ENCODE measurements at regions not wholly inside any gene's neighbourhood (a gene's known extent, or its start where the extent isn't known, plus 50 kb on each side); places are given as distances from the start of the nearest gene placed in this dataset.
"Not testable (repeated sequence)": the region's sequence is repeated elsewhere in the genome, so short reads cannot be mapped to it uniquely, and the experiment has no call there.

DNA sequence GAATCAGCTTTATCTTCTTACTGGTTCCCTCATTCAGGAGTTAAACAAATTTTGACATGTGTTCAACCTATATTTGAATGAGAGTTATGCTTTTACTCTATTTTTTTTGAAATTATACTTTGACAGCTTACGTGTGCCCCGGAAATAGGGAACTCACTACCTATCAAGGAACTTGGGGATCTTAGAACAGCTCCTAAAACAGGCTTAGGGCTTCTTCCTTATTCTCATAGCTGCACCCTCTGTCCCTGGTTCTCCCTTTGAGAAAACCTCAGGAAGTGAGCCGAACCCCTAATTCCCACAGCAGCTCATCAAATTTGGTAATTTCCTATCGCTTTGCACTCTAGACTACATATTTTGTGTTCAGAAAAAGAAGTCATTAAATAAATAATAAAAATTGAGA lies 81.2 kb upstream of the RUNX3 start:
- Histone ChIP-seq H3K4me1 (ENCODE audit: insufficient read depth, poor library complexity, severe bottlenecking) (no peaks in the 10 kb centered on the region), H3K27me3 (ENCODE audit: insufficient read depth, poor library complexity, severe bottlenecking) (no peaks in the 10 kb centered on the region), H3K4me3 (ENCODE audit: severe bottlenecking) (no peak overlapping the region), H3K27ac (ENCODE audit: poor library complexity, severe bottlenecking) (no peak overlapping the region), H3K36me3 (ENCODE audit: low read depth) (no peaks in the 10 kb centered on the region), H3K9me3 (ENCODE audit: severe bottlenecking) (no peaks in the 10 kb centered on the region)
- TF ChIP-seq, protein P1, sequence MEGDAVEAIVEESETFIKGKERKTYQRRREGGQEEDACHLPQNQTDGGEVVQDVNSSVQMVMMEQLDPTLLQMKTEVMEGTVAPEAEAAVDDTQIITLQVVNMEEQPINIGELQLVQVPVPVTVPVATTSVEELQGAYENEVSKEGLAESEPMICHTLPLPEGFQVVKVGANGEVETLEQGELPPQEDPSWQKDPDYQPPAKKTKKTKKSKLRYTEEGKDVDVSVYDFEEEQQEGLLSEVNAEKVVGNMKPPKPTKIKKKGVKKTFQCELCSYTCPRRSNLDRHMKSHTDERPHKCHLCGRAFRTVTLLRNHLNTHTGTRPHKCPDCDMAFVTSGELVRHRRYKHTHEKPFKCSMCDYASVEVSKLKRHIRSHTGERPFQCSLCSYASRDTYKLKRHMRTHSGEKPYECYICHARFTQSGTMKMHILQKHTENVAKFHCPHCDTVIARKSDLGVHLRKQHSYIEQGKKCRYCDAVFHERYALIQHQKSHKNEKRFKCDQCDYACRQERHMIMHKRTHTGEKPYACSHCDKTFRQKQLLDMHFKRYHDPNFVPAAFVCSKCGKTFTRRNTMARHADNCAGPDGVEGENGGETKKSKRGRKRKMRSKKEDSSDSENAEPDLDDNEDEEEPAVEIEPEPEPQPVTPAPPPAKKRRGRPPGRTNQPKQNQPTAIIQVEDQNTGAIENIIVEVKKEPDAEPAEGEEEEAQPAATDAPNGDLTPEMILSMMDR (IDR thresholded peaks at IDR 0.05; ENCODE audit: poor library complexity, severe bottlenecking): no peak
- DNase-seq (ENCODE audit: low spot score) (no peak), ATAC-seq (ENCODE audit: low read depth) (no peak)

DNA sequence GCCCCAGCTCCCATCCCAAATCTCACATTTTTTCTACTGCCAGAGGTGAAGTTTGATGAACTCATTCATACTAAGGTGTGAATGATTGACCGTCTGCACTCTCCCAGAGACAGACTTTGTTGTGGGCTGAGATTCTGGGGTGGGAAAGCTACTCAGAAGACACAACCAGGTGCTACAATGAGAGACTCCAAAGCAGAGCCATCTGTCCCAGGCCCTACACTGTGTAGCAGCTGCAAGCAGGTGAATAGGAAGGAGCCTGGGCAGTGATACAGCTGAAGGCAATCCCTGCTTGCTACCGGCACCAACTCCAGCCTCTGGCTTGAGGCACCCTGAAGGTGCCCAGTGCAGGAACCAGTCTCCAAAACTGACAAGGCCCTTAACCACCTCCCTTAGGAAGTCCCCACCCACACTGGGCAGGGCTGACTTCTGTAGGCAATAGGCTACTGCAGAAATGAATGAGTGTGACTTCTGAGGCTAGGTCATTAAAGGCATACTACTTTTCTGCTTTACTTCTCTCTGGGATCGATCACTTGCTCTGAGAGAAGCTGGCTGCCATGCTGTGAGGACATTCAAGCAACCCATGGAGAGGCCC lies 79.7 kb upstream of the RUNX3 start:
- H3K4me1 ChIP-seq (ENCODE audit: insufficient read depth, poor library complexity, severe bottlenecking): no peaks in the 10 kb centered on the region
- TF ChIP-seq, protein P1 (IDR thresholded peaks at IDR 0.05; ENCODE audit: poor library complexity, severe bottlenecking): no peak
- DNase-seq (ENCODE audit: low spot score) (no peak), ATAC-seq (ENCODE audit: low read depth) (no peak)
- H3K36me3 ChIP-seq (ENCODE audit: low read depth): no peaks in the 10 kb centered on the region
- H3K9me3 ChIP-seq (ENCODE audit: severe bottlenecking): no peaks in the 10 kb centered on the region
- H3K4me3 ChIP-seq (ENCODE audit: severe bottlenecking): no peak overlapping the region
- H3K27me3 ChIP-seq (ENCODE audit: insufficient read depth, poor library complexity, severe bottlenecking): no peaks in the 10 kb centered on the region
- no peak overlapping the region for H3K27ac ChIP-seq (ENCODE audit: poor library complexity, severe bottlenecking)

DNA sequence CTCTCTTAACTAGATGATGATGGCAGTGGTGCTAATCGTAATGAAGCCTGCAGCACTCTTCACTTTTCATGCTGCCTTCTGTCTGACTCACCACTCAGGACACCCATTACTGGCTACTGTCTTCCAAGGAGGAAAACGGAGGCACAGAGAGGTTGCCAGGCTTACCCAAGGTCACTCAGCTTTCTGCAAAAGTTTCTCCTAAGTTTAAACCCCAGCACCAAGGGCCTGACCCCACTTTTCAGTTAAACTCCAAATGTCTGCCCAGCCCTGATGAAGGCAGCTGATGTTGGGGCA lies 78.1 kb upstream of the RUNX3 start:
- H3K4me3 ChIP-seq (ENCODE audit: severe bottlenecking): no peak overlapping the region
- H3K36me3 ChIP-seq (ENCODE audit: low read depth): no peaks in the 10 kb centered on the region
- DNase-seq (ENCODE audit: low spot score): no peak
- TF ChIP-seq, protein P1 (IDR thresholded peaks at IDR 0.05; ENCODE audit: poor library complexity, severe bottlenecking): no peak
- no peaks in the 10 kb centered on the region for H3K4me1 ChIP-seq (ENCODE audit: insufficient read depth, poor library complexity, severe bottlenecking)
- H3K27ac ChIP-seq (ENCODE audit: poor library complexity, severe bottlenecking): no peak overlapping the region
- H3K27me3 ChIP-seq (ENCODE audit: insufficient read depth, poor library complexity, severe bottlenecking): no peaks in the 10 kb centered on the region
- H3K9me3 ChIP-seq (ENCODE audit: severe bottlenecking): no peaks in the 10 kb centered on the region
- ATAC-seq (ENCODE audit: low read depth): no peak

DNA sequence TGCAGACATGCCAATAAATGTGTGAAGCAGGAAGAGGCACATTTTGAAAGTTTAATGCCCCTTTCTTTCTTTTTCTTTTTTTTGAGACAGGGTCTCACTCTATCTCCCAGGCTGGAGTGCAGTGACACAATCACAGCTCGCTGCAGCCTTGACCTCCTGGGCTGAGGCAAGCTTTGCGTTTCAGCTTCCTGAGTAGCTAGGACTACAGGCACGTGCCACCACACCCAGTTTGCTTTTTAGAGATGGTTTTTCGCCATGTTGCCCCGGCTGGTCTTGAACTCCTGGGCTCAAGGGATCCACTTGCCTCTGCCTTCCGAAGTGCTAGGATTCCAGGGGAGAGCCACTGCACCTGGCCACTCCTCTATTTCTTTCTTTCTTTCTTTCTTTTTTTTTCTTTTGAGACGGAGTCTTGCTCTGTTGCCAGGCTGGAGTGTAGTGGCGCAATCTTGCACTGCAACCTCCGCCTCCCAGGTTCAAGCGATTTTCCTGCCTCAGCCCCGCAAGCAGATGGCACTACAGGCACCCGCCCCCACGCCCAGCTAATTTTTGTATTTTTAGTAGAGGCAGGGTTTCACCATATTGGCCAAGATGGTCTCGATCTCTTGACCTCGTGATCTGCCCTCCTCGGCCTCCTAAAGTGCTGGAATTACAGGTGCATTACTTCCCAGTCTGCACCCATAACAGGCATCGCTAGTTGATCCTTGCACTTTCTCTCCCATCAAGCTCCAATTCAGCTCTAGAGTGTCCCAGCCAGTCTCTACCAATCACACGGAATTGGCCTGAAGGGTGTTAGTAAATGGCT lies 77.5 kb upstream of the RUNX3 start:
- not testable (repeated sequence) for H3K36me3 ChIP-seq (ENCODE audit: low read depth); H3K4me3 ChIP-seq (ENCODE audit: severe bottlenecking); H3K9me3 ChIP-seq (ENCODE audit: severe bottlenecking); H3K27me3 ChIP-seq (ENCODE audit: insufficient read depth, poor library complexity, severe bottlenecking); H3K27ac ChIP-seq (ENCODE audit: poor library complexity, severe bottlenecking); H3K4me1 ChIP-seq (ENCODE audit: insufficient read depth, poor library complexity, severe bottlenecking); ATAC-seq (ENCODE audit: low read depth); DNase-seq (ENCODE audit: low spot score)

DNA sequence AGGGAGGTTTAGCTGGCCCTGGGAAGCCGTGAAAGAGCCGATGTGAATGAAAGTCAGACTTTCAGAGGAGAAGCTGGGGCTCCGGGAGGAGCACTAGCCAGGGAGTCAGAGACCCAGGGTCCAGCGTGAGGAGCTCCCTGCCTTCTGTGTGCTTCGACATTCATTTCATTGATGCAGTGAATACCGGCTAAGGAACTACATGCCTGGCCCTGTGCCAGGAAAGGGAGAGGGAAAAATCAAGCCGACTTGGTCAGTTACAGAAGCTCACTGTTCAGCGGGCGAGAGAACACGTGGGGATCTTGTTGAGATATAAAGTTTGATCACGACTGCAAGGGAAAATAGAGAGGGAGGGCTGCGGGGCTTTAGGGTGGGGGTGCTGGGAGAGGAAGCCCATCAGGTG lies 76.7 kb upstream of the RUNX3 start:
- no peak for DNase-seq (ENCODE audit: low spot score)
- Histone ChIP-seq H3K36me3 (ENCODE audit: low read depth) (no peaks in the 10 kb centered on the region), H3K27me3 (ENCODE audit: insufficient read depth, poor library complexity, severe bottlenecking) (no peaks in the 10 kb centered on the region), H3K4me3 (ENCODE audit: severe bottlenecking) (no peak overlapping the region), H3K9me3 (ENCODE audit: severe bottlenecking) (no peaks in the 10 kb centered on the region), H3K27ac (ENCODE audit: poor library complexity, severe bottlenecking) (no peak overlapping the region), H3K4me1 (ENCODE audit: insufficient read depth, poor library complexity, severe bottlenecking) (no peaks in the 10 kb centered on the region)
- TF ChIP-seq, protein P1 (IDR thresholded peaks at IDR 0.05; ENCODE audit: poor library complexity, severe bottlenecking): no peak
- ATAC-seq (ENCODE audit: low read depth): no peak

All from RWPE2 (cell line).